ENCODE measurements at regions not wholly inside any gene's neighbourhood (a gene's known extent, or its start where the extent isn't known, plus 50 kb on each side); places are given as distances from the start of the nearest gene placed in this dataset.

- H3K79me2 ChIP-seq (ENCODE audit: insufficient read depth, low read length) = no peaks in the 10 kb centered on the region
- no peak for DNase-seq (ENCODE audit: insufficient read length, low spot score, missing footprints)
- H3K4me3 ChIP-seq (ENCODE audit: insufficient read depth, low read length) = no peak overlapping the region
- no peaks in the 10 kb centered on the region for H4K20me1 ChIP-seq (ENCODE audit: insufficient read depth, low read length)
- no peaks in the 10 kb centered on the region for H3K9me3 ChIP-seq (ENCODE audit: low read depth, low read length)
- no peaks in the 10 kb centered on the region for H3K4me1 ChIP-seq (ENCODE audit: insufficient read depth, low read length)
- no peaks in the 10 kb centered on the region for H3K36me3 ChIP-seq (ENCODE audit: insufficient read depth, low read length)
- peaks cover 15% of the 10 kb centered on the region for H3K27me3 ChIP-seq (ENCODE audit: insufficient read depth, low read length)
- no peak overlapping the region for H3K27ac ChIP-seq (ENCODE audit: low read depth, low read length)
- H3K4me2 ChIP-seq (ENCODE audit: insufficient read depth, low read length) = no peak overlapping the region
- TF ChIP-seq CTCF (IDR thresholded peaks at IDR 0.05; ENCODE audit: extremely low read depth, low read depth, low read length) = no peak
- H2AFZ ChIP-seq (ENCODE audit: low read length) = no peak overlapping the region
Observed at GRCh38 chr16:86406056-86406455, 104.3 kb upstream of the FOXF1 start.

GRCh38 chr16:86408685-86409084 lies 101.6 kb upstream of the FOXF1 start:
- Histone ChIP-seq H3K79me2 (ENCODE audit: insufficient read depth, low read length) (no peaks in the 10 kb centered on the region), H3K27ac (ENCODE audit: low read depth, low read length) (no peak overlapping the region), H3K4me3 (ENCODE audit: insufficient read depth, low read length) (no peak overlapping the region), H3K36me3 (ENCODE audit: insufficient read depth, low read length) (no peaks in the 10 kb centered on the region), H3K4me1 (ENCODE audit: insufficient read depth, low read length) (no peaks in the 10 kb centered on the region), H4K20me1 (ENCODE audit: insufficient read depth, low read length) (no peaks in the 10 kb centered on the region), H3K9me3 (ENCODE audit: low read depth, low read length) (no peaks in the 10 kb centered on the region), H3K4me2 (ENCODE audit: insufficient read depth, low read length) (no peak overlapping the region), H2AFZ (ENCODE audit: low read length) (no peak overlapping the region), H3K27me3 (ENCODE audit: insufficient read depth, low read length) (peaks cover 10% of the 10 kb centered on the region)
- no peak for TF ChIP-seq CTCF (IDR thresholded peaks at IDR 0.05; ENCODE audit: extremely low read depth, low read depth, low read length)
- no peak for DNase-seq (ENCODE audit: insufficient read length, low spot score, missing footprints)

GRCh38 chr16:86410081-86410480 lies 100.2 kb upstream of the FOXF1 start:
- Histone ChIP-seq H3K27ac (ENCODE audit: low read depth, low read length) (no peak overlapping the region), H3K4me2 (ENCODE audit: insufficient read depth, low read length) (no peak overlapping the region), H3K4me1 (ENCODE audit: insufficient read depth, low read length) (no peaks in the 10 kb centered on the region), H4K20me1 (ENCODE audit: insufficient read depth, low read length) (no peaks in the 10 kb centered on the region), H3K27me3 (ENCODE audit: insufficient read depth, low read length) (peaks cover 10% of the 10 kb centered on the region), H3K4me3 (ENCODE audit: insufficient read depth, low read length) (no peak overlapping the region), H3K79me2 (ENCODE audit: insufficient read depth, low read length) (no peaks in the 10 kb centered on the region), H2AFZ (ENCODE audit: low read length) (no peak overlapping the region), H3K9me3 (ENCODE audit: low read depth, low read length) (no peaks in the 10 kb centered on the region), H3K36me3 (ENCODE audit: insufficient read depth, low read length) (no peaks in the 10 kb centered on the region)
- no peak for DNase-seq (ENCODE audit: insufficient read length, low spot score, missing footprints)
- TF ChIP-seq CTCF (IDR thresholded peaks at IDR 0.05; ENCODE audit: extremely low read depth, low read depth, low read length) = no peak

GRCh38 chr16:86410529-86410928 lies 99.8 kb upstream of the FOXF1 start:
- no peak overlapping the region for H3K4me2 ChIP-seq (ENCODE audit: insufficient read depth, low read length)
- H2AFZ ChIP-seq (ENCODE audit: low read length) = no peak overlapping the region
- no peaks in the 10 kb centered on the region for H3K4me1 ChIP-seq (ENCODE audit: insufficient read depth, low read length)
- H3K79me2 ChIP-seq (ENCODE audit: insufficient read depth, low read length) = no peaks in the 10 kb centered on the region
- DNase-seq (ENCODE audit: insufficient read length, low spot score, missing footprints) = no peak
- H3K4me3 ChIP-seq (ENCODE audit: insufficient read depth, low read length) = no peak overlapping the region
- H3K27me3 ChIP-seq (ENCODE audit: insufficient read depth, low read length) = peaks cover 10% of the 10 kb centered on the region
- no peak overlapping the region for H3K27ac ChIP-seq (ENCODE audit: low read depth, low read length)
- no peak for TF ChIP-seq CTCF (IDR thresholded peaks at IDR 0.05; ENCODE audit: extremely low read depth, low read depth, low read length)
- no peaks in the 10 kb centered on the region for H4K20me1 ChIP-seq (ENCODE audit: insufficient read depth, low read length)
- no peaks in the 10 kb centered on the region for H3K36me3 ChIP-seq (ENCODE audit: insufficient read depth, low read length)
- no peaks in the 10 kb centered on the region for H3K9me3 ChIP-seq (ENCODE audit: low read depth, low read length)
